Osteocyte (in vitro differentiated cells): ENCODE measurements at regions not wholly inside any gene's neighbourhood (a gene's known extent, or its start where the extent isn't known, plus 50 kb on each side); places are given as distances from the start of the nearest gene placed in this dataset.

ENCODE experiments used
- DNase-seq: peaks from one replicate; pipeline ENCODE4 v3.0.0; 2021; ENCODE audit warnings: mixed read lengths; ENCODE audit not compliant: unreplicated experiment; ENCODE audit errors: extremely low spot score
- H3K27ac Mint-ChIP-seq: one replicate; pipeline ENCODE4 v1.8.0; 2021; ENCODE audit warnings: mild to moderate bottlenecking, mixed read lengths; ENCODE audit not compliant: unreplicated experiment
- H3K27me3 Mint-ChIP-seq: one replicate; pipeline ENCODE4 v1.8.0; 2021; ENCODE audit warnings: mixed read lengths; ENCODE audit not compliant: unreplicated experiment
- H3K36me3 Mint-ChIP-seq: one replicate; pipeline ENCODE4 v1.8.0; 2021; ENCODE audit warnings: mixed read lengths; ENCODE audit not compliant: unreplicated experiment
- H3K4me1 Mint-ChIP-seq: one replicate; pipeline ENCODE4 v1.8.0; 2021; ENCODE audit warnings: mixed read lengths; ENCODE audit not compliant: unreplicated experiment
- H3K4me3 Mint-ChIP-seq: one replicate; pipeline ENCODE4 v1.8.0; 2021; ENCODE audit warnings: mild to moderate bottlenecking, moderate library complexity, mixed read lengths; ENCODE audit not compliant: unreplicated experiment
- H3K9me3 Mint-ChIP-seq: one replicate; pipeline ENCODE4 v1.8.0; 2021; ENCODE audit warnings: mixed read lengths; ENCODE audit not compliant: unreplicated experiment
- TF ChIP-seq, protein P1 (sequence below): fragments of 200-600 bp; sonication (generic); IDR thresholded peaks from 2 replicates; pipeline ENCODE4 v1.5.0; 2021; ENCODE audit warnings: antibody characterized with exemption, mild to moderate bottlenecking, moderate library complexity

DNA sequence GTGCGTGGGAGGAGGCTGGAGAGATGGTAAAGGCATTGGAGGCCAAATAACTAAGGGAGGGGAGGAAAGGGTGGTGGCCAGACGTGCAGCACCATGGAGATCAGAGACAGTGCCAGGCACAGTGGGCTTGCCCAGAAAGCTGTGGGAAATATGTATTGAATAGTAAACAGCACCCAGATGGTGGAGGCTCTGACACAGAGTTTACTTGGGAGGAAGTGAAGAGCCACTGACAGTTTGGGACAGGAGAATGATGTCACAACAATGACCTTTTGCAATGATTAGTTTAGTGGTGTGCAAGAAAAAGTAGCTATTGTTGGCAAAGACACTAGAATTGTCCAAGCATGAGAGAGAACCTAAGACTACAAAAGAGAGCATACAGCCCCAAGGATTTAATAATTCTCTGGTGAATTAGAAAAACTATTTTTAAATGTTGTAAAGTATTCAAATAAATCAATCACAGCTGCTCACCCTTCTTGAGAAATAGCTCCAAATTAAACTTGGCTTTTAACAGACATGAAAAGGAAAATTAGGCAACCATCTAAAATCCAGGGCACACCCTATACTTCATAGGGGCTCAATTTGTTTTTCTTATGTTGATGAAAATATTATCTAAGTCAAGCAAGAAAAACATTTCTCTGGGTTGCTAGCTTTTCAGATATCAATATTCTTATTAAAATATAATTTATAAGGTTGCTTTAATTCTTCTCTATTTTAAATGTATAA, 458.7 kb upstream of the HNRNPA3 start:
- H3K9me3 Mint-ChIP-seq = no peaks in the 10 kb centered on the region
- DNase-seq = no peak
- no peaks in the 10 kb centered on the region for H3K4me1 Mint-ChIP-seq
- peaks cover 3% of the 10 kb centered on the region for H3K27me3 Mint-ChIP-seq
- no peak overlapping the region for H3K4me3 Mint-ChIP-seq
- TF ChIP-seq, protein P1, sequence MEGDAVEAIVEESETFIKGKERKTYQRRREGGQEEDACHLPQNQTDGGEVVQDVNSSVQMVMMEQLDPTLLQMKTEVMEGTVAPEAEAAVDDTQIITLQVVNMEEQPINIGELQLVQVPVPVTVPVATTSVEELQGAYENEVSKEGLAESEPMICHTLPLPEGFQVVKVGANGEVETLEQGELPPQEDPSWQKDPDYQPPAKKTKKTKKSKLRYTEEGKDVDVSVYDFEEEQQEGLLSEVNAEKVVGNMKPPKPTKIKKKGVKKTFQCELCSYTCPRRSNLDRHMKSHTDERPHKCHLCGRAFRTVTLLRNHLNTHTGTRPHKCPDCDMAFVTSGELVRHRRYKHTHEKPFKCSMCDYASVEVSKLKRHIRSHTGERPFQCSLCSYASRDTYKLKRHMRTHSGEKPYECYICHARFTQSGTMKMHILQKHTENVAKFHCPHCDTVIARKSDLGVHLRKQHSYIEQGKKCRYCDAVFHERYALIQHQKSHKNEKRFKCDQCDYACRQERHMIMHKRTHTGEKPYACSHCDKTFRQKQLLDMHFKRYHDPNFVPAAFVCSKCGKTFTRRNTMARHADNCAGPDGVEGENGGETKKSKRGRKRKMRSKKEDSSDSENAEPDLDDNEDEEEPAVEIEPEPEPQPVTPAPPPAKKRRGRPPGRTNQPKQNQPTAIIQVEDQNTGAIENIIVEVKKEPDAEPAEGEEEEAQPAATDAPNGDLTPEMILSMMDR = no peak
- no peaks in the 10 kb centered on the region for H3K36me3 Mint-ChIP-seq
- no peak overlapping the region for H3K27ac Mint-ChIP-seq

DNA sequence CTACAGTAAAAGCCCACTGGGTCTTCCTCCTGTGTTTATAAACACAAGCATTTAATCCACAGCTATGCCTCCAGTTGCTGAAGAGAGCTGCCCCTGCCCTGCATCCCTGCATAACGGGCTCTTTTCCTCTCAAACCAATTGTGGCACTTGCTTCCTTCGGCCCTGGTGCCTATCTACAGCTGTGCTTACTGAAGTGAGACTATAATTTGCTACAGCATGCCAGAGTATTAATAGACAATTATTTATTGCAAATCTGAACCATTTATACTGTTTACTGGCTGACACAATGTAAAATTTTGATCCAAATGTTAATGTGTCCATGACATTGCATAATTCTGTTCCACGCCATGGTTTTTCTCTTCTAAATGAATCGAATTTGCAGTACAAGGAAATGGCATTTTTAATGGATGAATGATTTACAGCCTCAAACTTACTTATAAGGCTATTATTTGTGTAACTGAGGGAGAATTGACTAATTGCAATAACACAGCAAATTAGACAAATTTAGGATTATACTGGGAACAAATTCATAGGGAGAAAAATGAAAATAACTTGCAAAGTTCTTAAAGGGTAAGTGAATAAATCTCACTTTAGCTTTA, 457.0 kb upstream of the HNRNPA3 start:
- TF ChIP-seq, protein P1 = no peak
- no peak for DNase-seq
- no peaks in the 10 kb centered on the region for H3K9me3 Mint-ChIP-seq
- no peaks in the 10 kb centered on the region for H3K36me3 Mint-ChIP-seq
- H3K4me1 Mint-ChIP-seq = no peaks in the 10 kb centered on the region
- no peak overlapping the region for H3K27ac Mint-ChIP-seq
- H3K4me3 Mint-ChIP-seq = no peak overlapping the region
- H3K27me3 Mint-ChIP-seq = peaks cover 3% of the 10 kb centered on the region

DNA sequence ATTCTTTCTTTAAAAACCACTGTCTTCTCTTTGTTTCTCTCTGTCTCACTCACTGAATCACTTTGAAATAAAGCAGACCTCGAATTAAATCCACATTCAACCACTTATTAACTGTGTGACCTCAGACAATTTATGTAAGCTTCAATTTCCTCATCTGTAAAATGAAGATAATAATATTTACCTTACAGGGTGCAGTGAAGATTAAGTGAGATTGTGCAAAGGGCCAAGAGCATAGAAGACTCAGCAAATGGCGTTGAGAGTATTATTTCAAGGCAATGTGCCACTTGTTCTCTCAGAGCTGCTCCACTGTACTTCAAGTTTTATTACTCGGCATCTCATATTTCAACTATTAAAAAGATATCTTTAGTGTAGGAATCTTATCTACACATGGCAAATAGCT, 454.2 kb upstream of the HNRNPA3 start:
- H3K36me3 Mint-ChIP-seq = no peaks in the 10 kb centered on the region
- H3K27ac Mint-ChIP-seq = no peak overlapping the region
- TF ChIP-seq, protein P1 = no peak
- no peaks in the 10 kb centered on the region for H3K9me3 Mint-ChIP-seq
- H3K4me1 Mint-ChIP-seq = no peaks in the 10 kb centered on the region
- no peak for DNase-seq
- peaks cover 3% of the 10 kb centered on the region for H3K27me3 Mint-ChIP-seq
- H3K4me3 Mint-ChIP-seq = no peak overlapping the region

DNA sequence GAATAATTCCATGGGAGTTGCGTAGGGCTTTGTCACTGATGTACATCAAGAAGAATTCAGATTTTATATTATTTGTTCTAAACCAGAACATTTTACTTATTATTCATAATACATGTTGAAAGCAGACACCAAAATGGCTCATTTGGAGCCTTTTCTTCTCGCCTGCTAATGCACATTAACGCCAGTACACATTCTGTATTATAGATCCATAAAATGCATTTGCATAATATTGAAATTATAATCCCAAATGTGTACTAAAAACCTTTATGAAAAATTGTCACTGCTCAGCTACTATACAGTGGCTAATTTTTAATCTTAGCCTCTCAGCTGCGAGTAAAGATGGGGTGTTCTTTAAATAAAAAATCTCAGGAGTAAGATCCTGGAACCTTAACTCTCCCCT, 452.2 kb upstream of the HNRNPA3 start:
- Mint-ChIP-seq H3K27me3 (peaks cover 8% of the 10 kb centered on the region), H3K4me3 (no peak overlapping the region), H3K4me1 (no peaks in the 10 kb centered on the region), H3K27ac (no peak overlapping the region), H3K36me3 (no peaks in the 10 kb centered on the region), H3K9me3 (no peaks in the 10 kb centered on the region)
- DNase-seq = no peak
- TF ChIP-seq, protein P1 = no peak

DNA sequence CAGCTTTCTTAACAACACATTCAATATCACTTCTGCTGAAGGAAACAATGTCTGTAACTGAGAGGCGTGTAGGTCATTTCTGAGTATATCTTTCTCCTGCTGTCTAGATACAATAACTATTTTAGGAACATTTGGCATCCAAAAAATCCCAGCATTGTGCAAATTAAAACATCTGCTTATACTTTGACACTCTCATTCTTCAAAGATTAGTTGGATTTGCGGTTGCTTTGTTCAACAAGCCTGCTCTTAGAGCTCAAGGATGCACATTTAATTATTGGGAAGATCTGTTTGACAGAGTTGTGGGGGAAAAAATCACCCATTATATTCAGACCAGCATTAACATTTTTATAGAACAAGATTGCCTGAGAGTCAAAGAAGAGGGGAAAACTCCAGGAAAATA, 449.5 kb upstream of the HNRNPA3 start:
- Mint-ChIP-seq H3K9me3 (peaks cover 6% of the 10 kb centered on the region), H3K27me3 (peaks cover 5% of the 10 kb centered on the region), H3K27ac (no peak overlapping the region), H3K4me1 (no peaks in the 10 kb centered on the region), H3K4me3 (no peak overlapping the region), H3K36me3 (no peaks in the 10 kb centered on the region)
- DNase-seq = no peak
- TF ChIP-seq, protein P1 = no peak
